Osteoblast (primary cell): ENCODE measurements at regions not wholly inside any gene's neighbourhood (a gene's known extent, or its start where the extent isn't known, plus 50 kb on each side); places are given as distances from the start of the nearest gene placed in this dataset.
A peak's percentile ranks its signal among the peaks of the same experiment; 100 is the strongest.

Experiments used
- DNase-seq: peaks from one replicate; pipeline ENCODE4 v3.0.0; 2011; ENCODE audit warnings: low spot score, mixed read lengths; ENCODE audit not compliant: insufficient read length; ENCODE audit errors: missing footprints
- H2AFZ ChIP-seq: 2 replicates; pipeline ENCODE4 v1.6.0; 2011; ENCODE audit warnings: mild to moderate bottlenecking, low read length
- H3K27ac ChIP-seq: 2 replicates; pipeline ENCODE4 v1.5.1; 2011; ENCODE audit warnings: mild to moderate bottlenecking, low read depth, low read length, moderate library complexity
- H3K27me3 ChIP-seq: 2 replicates; pipeline ENCODE4 v1.6.0; 2012; ENCODE audit warnings: mild to moderate bottlenecking, control low read depth, inconsistent platforms, low read length, moderate library complexity; ENCODE audit not compliant: insufficient read depth
- H3K36me3 ChIP-seq: 2 replicates; pipeline ENCODE4 v1.5.1; 2011; ENCODE audit warnings: mild to moderate bottlenecking, low read length, control low read depth, moderate library complexity; ENCODE audit not compliant: insufficient read depth
- H3K4me1 ChIP-seq: 2 replicates; pipeline ENCODE4 v1.5.1; 2011; ENCODE audit warnings: mild to moderate bottlenecking, low read length, control low read depth, moderate library complexity; ENCODE audit not compliant: insufficient read depth
- H3K4me2 ChIP-seq: 2 replicates; pipeline ENCODE4 v1.6.0; 2011; ENCODE audit warnings: mild to moderate bottlenecking, low read length; ENCODE audit not compliant: insufficient read depth
- H3K4me3 ChIP-seq: fragments of 200-600 bp; sonication (generic); 3 replicates; pipeline ENCODE4 v1.5.1; 2012; ENCODE audit warnings: mild to moderate bottlenecking, low read length, inconsistent platforms; ENCODE audit not compliant: insufficient read depth
- H3K79me2 ChIP-seq: 2 replicates; pipeline ENCODE4 v1.6.0; 2012; ENCODE audit warnings: mild to moderate bottlenecking, low read length, control low read depth, inconsistent platforms; ENCODE audit not compliant: insufficient read depth
- H3K9me3 ChIP-seq: 2 replicates; pipeline ENCODE4 v1.5.1; 2011; ENCODE audit warnings: low read depth, low read length, control low read depth
- H4K20me1 ChIP-seq: 2 replicates; pipeline ENCODE4 v1.6.0; 2012; ENCODE audit warnings: mild to moderate bottlenecking, low read length, control low read depth; ENCODE audit not compliant: insufficient read depth
- CTCF ChIP-seq: IDR thresholded peaks from 2 replicates; pipeline ENCODE4 v1.5.1; 2011; ENCODE audit warnings: mild to moderate bottlenecking, low read depth, low read length, moderate library complexity; ENCODE audit errors: extremely low read depth

- Histone ChIP-seq H4K20me1 (peaks cover 13% of the 10 kb centered on the region), H3K27ac (peak overlapping the region; percentile 51), H2AFZ (peak overlapping the region; percentile 73), H3K4me3 (peak overlapping the region; percentile 34), H3K36me3 (no peaks in the 10 kb centered on the region), H3K4me2 (peak overlapping the region; percentile 60), H3K27me3 (no peaks in the 10 kb centered on the region), H3K9me3 (no peaks in the 10 kb centered on the region), H3K4me1 (peaks cover 35% of the 10 kb centered on the region), H3K79me2 (peaks cover 33% of the 10 kb centered on the region)
- DNase-seq: no peak
- TF ChIP-seq CTCF: no peak
Measured at GRCh38 chr17:72514891-72515290, 394.1 kb downstream of the SOX9 start.

- peak; percentile 79 for DNase-seq
- TF ChIP-seq CTCF: no peak
- H3K79me2 ChIP-seq: peaks cover 33% of the 10 kb centered on the region
- H3K4me1 ChIP-seq: peaks cover 35% of the 10 kb centered on the region
- H3K27ac ChIP-seq: peak overlapping the region; percentile 51
- H3K36me3 ChIP-seq: no peaks in the 10 kb centered on the region
- no peaks in the 10 kb centered on the region for H3K27me3 ChIP-seq
- H3K4me3 ChIP-seq: peak overlapping the region; percentile 34
- peak overlapping the region; percentile 60 for H3K4me2 ChIP-seq
- peaks cover 13% of the 10 kb centered on the region for H4K20me1 ChIP-seq
- peak overlapping the region; percentile 73 for H2AFZ ChIP-seq
- no peaks in the 10 kb centered on the region for H3K9me3 ChIP-seq
Measured at GRCh38 chr17:72515291-72516065, 394.7 kb downstream of the SOX9 start.

GRCh38 chr17:72516772-72517399 lies 396.1 kb downstream of the SOX9 start:
- H3K27me3 ChIP-seq: no peaks in the 10 kb centered on the region
- H3K4me1 ChIP-seq: peaks cover 29% of the 10 kb centered on the region
- peak overlapping the region; percentile 51 for H2AFZ ChIP-seq
- peak overlapping the region; percentile 52 for H3K4me2 ChIP-seq
- no peaks in the 10 kb centered on the region for H3K36me3 ChIP-seq
- peak overlapping the region; percentile 20 for H3K4me3 ChIP-seq
- no peak for DNase-seq
- H3K27ac ChIP-seq: peak overlapping the region; percentile 2
- H4K20me1 ChIP-seq: peaks cover 12% of the 10 kb centered on the region
- H3K9me3 ChIP-seq: no peaks in the 10 kb centered on the region
- TF ChIP-seq CTCF: no peak
- peaks cover 31% of the 10 kb centered on the region for H3K79me2 ChIP-seq
